WTC11 (cell line): ENCODE measurements at regions not wholly inside any gene's neighbourhood (a gene's known extent, or its start where the extent isn't known, plus 50 kb on each side); places are given as distances from the start of the nearest gene placed in this dataset.

ENCODE experiments used
- ETV6 ChIP-seq: sonication (generic); formaldehyde crosslinking; IDR thresholded peaks from 2 replicates; pipeline ENCODE4 v1.8.1; 2022; ENCODE audit warnings: mild to moderate bottlenecking, missing genetic modification reagents
- FOXK1 ChIP-seq: sonication (generic); formaldehyde crosslinking; IDR thresholded peaks from 2 replicates; pipeline ENCODE4 v1.8.0; 2022; ENCODE audit warnings: mild to moderate bottlenecking, moderate library complexity, missing genetic modification reagents
- GABPB1 ChIP-seq: sonication (generic); formaldehyde crosslinking; IDR thresholded peaks from 2 replicates; pipeline ENCODE4 v1.8.1; 2023; ENCODE audit warnings: mild to moderate bottlenecking, missing genetic modification reagents
- HMGXB4 ChIP-seq: sonication (generic); formaldehyde crosslinking; IDR thresholded peaks from 2 replicates; pipeline ENCODE4 v1.8.1; 2023; ENCODE audit warnings: mild to moderate bottlenecking, moderate library complexity, missing genetic modification reagents
- JUN ChIP-seq: sonication (generic); formaldehyde crosslinking; IDR thresholded peaks from 2 replicates; pipeline ENCODE4 v1.8.0; 2023; ENCODE audit warnings: mild to moderate bottlenecking, missing genetic modification reagents
- MAX ChIP-seq: sonication (generic); formaldehyde crosslinking; IDR thresholded peaks from 2 replicates; pipeline ENCODE4 v1.8.0; 2022; ENCODE audit warnings: mild to moderate bottlenecking, missing genetic modification reagents
- MLX ChIP-seq: sonication (generic); formaldehyde crosslinking; IDR thresholded peaks from 2 replicates; pipeline ENCODE4 v1.8.1; 2023; ENCODE audit warnings: mild to moderate bottlenecking, missing genetic modification reagents, moderate library complexity
- NFATC4 ChIP-seq: fragments of 250-450 bp; sonication (Bioruptor Pico); IDR thresholded peaks from 2 replicates; pipeline ENCODE4 v1.9.0; 2021; ENCODE audit warnings: mild to moderate bottlenecking
- NR2C2 ChIP-seq: sonication (generic); formaldehyde crosslinking; IDR thresholded peaks from 2 replicates; pipeline ENCODE4 v1.8.0; 2022; ENCODE audit warnings: mild to moderate bottlenecking, missing genetic modification reagents
- TCF7 ChIP-seq: sonication (generic); formaldehyde crosslinking; IDR thresholded peaks from 2 replicates; pipeline ENCODE4 v1.8.0; 2022; ENCODE audit warnings: mild to moderate bottlenecking, low read depth, missing genetic modification reagents, moderate library complexity
- TF ChIP-seq, protein P1 (sequence below): fragments of 200-600 bp; IDR thresholded peaks from 2 replicates; pipeline ENCODE4 v1.8.0; 2022; ENCODE audit warnings: antibody characterized with exemption
- TF ChIP-seq, protein P2 (sequence below): sonication (generic); formaldehyde crosslinking; IDR thresholded peaks from 2 replicates; pipeline ENCODE4 v1.8.0; 2022; ENCODE audit warnings: mild to moderate bottlenecking, missing genetic modification reagents
- TF ChIP-seq, protein P3 (sequence below): sonication (generic); formaldehyde crosslinking; IDR thresholded peaks from 2 replicates; pipeline ENCODE4 v1.8.1; 2023; ENCODE audit warnings: mild to moderate bottlenecking, missing genetic modification reagents, borderline replicate concordance

DNA sequence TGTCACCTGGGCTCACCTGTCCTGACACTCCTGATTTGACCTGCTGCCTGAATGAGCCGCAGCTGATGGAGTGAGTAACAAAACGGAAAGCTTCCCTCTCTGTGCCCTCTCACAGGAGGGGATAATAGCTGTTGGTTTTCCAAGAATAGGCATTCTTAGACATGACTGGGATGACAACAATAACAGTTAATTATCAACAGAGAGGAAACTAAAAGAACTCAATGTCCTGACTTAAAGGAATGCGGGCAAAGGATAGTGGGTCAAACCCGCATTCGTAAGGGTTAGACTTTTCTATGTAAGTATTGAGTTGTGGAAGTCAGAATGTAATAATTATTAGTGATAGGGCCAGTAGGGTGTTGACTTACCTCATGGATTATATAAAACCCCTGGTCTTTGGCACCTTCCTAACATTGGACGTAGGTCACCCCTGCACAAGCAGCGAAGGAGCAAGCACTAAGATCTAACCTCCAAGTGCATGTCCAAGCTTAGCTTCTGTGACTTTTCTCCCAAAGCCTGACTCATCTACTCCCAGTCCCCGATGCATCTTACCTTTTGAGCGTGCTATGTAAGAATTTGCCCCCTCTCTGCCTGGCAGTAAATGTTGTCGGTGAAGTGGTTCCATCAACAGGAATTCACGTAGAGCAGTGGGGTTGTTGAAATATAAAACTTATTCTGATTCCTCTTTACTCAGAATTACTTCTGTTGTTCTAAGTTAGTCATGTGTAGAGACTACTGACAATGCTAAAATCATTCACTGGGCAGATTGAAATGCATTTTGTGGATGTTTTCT is 442.3 kb downstream of the FGF9 start:
- TF ChIP-seq MAX (CRISPR knock-in tag) (no peak), HMGXB4 (no peak), JUN (no peak), TCF7 (CRISPR knock-in tag) (no peak), MLX (no peak), ETV6 (CRISPR knock-in tag) (no peak), FOXK1 (CRISPR knock-in tag) (no peak), NR2C2 (CRISPR knock-in tag) (no peak), GABPB1 (CRISPR knock-in tag) (no peak), NFATC4 (CRISPR knock-in tag) (no peak)
- TF ChIP-seq, protein P1, sequence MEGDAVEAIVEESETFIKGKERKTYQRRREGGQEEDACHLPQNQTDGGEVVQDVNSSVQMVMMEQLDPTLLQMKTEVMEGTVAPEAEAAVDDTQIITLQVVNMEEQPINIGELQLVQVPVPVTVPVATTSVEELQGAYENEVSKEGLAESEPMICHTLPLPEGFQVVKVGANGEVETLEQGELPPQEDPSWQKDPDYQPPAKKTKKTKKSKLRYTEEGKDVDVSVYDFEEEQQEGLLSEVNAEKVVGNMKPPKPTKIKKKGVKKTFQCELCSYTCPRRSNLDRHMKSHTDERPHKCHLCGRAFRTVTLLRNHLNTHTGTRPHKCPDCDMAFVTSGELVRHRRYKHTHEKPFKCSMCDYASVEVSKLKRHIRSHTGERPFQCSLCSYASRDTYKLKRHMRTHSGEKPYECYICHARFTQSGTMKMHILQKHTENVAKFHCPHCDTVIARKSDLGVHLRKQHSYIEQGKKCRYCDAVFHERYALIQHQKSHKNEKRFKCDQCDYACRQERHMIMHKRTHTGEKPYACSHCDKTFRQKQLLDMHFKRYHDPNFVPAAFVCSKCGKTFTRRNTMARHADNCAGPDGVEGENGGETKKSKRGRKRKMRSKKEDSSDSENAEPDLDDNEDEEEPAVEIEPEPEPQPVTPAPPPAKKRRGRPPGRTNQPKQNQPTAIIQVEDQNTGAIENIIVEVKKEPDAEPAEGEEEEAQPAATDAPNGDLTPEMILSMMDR, result no peak
- TF ChIP-seq, protein P2, sequence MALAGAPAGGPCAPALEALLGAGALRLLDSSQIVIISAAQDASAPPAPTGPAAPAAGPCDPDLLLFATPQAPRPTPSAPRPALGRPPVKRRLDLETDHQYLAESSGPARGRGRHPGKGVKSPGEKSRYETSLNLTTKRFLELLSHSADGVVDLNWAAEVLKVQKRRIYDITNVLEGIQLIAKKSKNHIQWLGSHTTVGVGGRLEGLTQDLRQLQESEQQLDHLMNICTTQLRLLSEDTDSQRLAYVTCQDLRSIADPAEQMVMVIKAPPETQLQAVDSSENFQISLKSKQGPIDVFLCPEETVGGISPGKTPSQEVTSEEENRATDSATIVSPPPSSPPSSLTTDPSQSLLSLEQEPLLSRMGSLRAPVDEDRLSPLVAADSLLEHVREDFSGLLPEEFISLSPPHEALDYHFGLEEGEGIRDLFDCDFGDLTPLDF (CRISPR knock-in tag), result no peak
- TF ChIP-seq, protein P3, sequence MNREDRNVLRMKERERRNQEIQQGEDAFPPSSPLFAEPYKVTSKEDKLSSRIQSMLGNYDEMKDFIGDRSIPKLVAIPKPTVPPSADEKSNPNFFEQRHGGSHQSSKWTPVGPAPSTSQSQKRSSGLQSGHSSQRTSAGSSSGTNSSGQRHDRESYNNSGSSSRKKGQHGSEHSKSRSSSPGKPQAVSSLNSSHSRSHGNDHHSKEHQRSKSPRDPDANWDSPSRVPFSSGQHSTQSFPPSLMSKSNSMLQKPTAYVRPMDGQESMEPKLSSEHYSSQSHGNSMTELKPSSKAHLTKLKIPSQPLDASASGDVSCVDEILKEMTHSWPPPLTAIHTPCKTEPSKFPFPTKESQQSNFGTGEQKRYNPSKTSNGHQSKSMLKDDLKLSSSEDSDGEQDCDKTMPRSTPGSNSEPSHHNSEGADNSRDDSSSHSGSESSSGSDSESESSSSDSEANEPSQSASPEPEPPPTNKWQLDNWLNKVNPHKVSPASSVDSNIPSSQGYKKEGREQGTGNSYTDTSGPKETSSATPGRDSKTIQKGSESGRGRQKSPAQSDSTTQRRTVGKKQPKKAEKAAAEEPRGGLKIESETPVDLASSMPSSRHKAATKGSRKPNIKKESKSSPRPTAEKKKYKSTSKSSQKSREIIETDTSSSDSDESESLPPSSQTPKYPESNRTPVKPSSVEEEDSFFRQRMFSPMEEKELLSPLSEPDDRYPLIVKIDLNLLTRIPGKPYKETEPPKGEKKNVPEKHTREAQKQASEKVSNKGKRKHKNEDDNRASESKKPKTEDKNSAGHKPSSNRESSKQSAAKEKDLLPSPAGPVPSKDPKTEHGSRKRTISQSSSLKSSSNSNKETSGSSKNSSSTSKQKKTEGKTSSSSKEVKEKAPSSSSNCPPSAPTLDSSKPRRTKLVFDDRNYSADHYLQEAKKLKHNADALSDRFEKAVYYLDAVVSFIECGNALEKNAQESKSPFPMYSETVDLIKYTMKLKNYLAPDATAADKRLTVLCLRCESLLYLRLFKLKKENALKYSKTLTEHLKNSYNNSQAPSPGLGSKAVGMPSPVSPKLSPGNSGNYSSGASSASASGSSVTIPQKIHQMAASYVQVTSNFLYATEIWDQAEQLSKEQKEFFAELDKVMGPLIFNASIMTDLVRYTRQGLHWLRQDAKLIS (CRISPR knock-in tag), result no peak
